A549 (cell line): ENCODE measurements at regions not wholly inside any gene's neighbourhood (a gene's known extent, or its start where the extent isn't known, plus 50 kb on each side); places are given as distances from the start of the nearest gene placed in this dataset.

Source experiments
- ATAC-seq, 2 experiments: fragments of 200-7000 bp in 1 of 2; fragments of >200 bp in 1 of 2; cut with Nextera tagmentation in 1 of 2; cut with Tn5 transposase in 1 of 2; 3 replicates each; pipeline versions ENCODE4 v1.8.0 to v1.9.1; 2018 to 2020; ENCODE audit warnings: mild to moderate bottlenecking in 1 of 2, moderate library complexity in 1 of 2
- CTCF ChIA-PET: fragments of 300-600 bp; sonication (Branson Sonifier 250); formaldehyde crosslinking; extraction: SDS; loops from one replicate; lab custom pipeline; 2021; ENCODE audit warnings: antibody characterized with exemption, inconsistent platforms; lab: Yijun Ruan, JAX
- POLR2A ChIA-PET: fragments of 350-600 bp; formaldehyde crosslinking; extraction: SDS; loops from one replicate; lab custom pipeline; 2021; ENCODE audit warnings: antibody characterized with exemption, inconsistent platforms; lab: Yijun Ruan, JAX
- DNase-seq, 2 experiments: peaks; one replicate each; pipeline versions ENCODE4 v3.0.0 to v3.0.0-alpha.2; 2011 to 2016; ENCODE audit warnings: low read depth in 1 of 2, low spot score in 1 of 2
- FAIRE-seq: peaks from 2 replicates; lab custom pipeline; 2011; peaks lifted over from hg19 to GRCh38; lab: Jason Lieb, UNC
- H3K27ac ChIP-seq, 2 experiments: fragments of >200 bp; sonication (Bioruptor Twin); formaldehyde crosslinking; 3 replicates each; pipeline ENCODE4 v1.5.1; 2016 to 2017
- H3K4me1 ChIP-seq: fragments of >200 bp; sonication (Bioruptor Twin); formaldehyde crosslinking; 3 replicates; pipeline ENCODE4 v1.6.1; 2016
- H3K4me2 ChIP-seq: fragments of >200 bp; sonication (Bioruptor Twin); formaldehyde crosslinking; 3 replicates; pipeline ENCODE4 v1.6.1; 2016
- H3K4me3 ChIP-seq: fragments of >200 bp; sonication (Bioruptor Twin); formaldehyde crosslinking; 3 replicates; pipeline ENCODE4 v1.5.1; 2016
- H3K9me3 ChIP-seq: fragments of >200 bp; sonication (Bioruptor Twin); formaldehyde crosslinking; 3 replicates; pipeline ENCODE4 v1.6.1; 2016
- CBX2 ChIP-seq: fragments of 200-600 bp; sonication (generic); IDR thresholded peaks from 2 replicates; pipeline ENCODE4 v1.6.1; 2016; ENCODE audit warnings: low read depth, mild to moderate bottlenecking, borderline replicate concordance
- CBX8 ChIP-seq: fragments of 200-600 bp; sonication (generic); IDR thresholded peaks from 2 replicates; pipeline ENCODE4 v1.6.1; 2016
- CHD2 ChIP-seq: fragments of 150-350 bp; IDR thresholded peaks from 2 replicates; pipeline ENCODE4 v1.6.1; 2014; ENCODE audit warnings: low read length; ENCODE audit not compliant: partially characterized antibody
- CHD4 ChIP-seq: fragments of 200-600 bp; sonication (generic); IDR thresholded peaks from 2 replicates; pipeline ENCODE4 v1.6.1; 2016; ENCODE audit warnings: antibody characterized with exemption, mild to moderate bottlenecking, borderline replicate concordance
- EHMT2 ChIP-seq: fragments of 200-600 bp; sonication (generic); IDR thresholded peaks from 2 replicates; pipeline ENCODE4 v1.6.1; 2016; ENCODE audit warnings: antibody characterized with exemption, low read depth, mild to moderate bottlenecking, moderate library complexity
- ELK1 ChIP-seq: fragments of 150-350 bp; IDR thresholded peaks from 2 replicates; pipeline ENCODE4 v1.6.1; 2014; ENCODE audit warnings: low read depth, mild to moderate bottlenecking, low read length
- ESRRA ChIP-seq: fragments of 150-350 bp; IDR thresholded peaks from 2 replicates; pipeline ENCODE4 v1.6.1; 2014; ENCODE audit warnings: mild to moderate bottlenecking, low read length, borderline replicate concordance
- FOXS1 ChIP-seq: fragments of 250-450 bp; sonication (Bioruptor Pico); IDR thresholded peaks from 2 replicates; pipeline ENCODE4 v1.5.0; 2020; ENCODE audit warnings: mild to moderate bottlenecking, moderate library complexity
- HOXA7 ChIP-seq: fragments of 250-450 bp; sonication (Bioruptor Pico); IDR thresholded peaks from 2 replicates; pipeline ENCODE4 v1.5.0; 2020; ENCODE audit warnings: mild to moderate bottlenecking, moderate library complexity
- HOXB5 ChIP-seq: fragments of 250-450 bp; sonication (Bioruptor Pico); IDR thresholded peaks from 2 replicates; pipeline ENCODE4 v1.5.0; 2020; ENCODE audit warnings: mild to moderate bottlenecking, moderate library complexity
- JUNB ChIP-seq: fragments of >200 bp; sonication (Bioruptor Twin); formaldehyde crosslinking; IDR thresholded peaks from 2 replicates; pipeline ENCODE4 v1.6.1; 2016
- KDM1A ChIP-seq: fragments of 200-600 bp; sonication (generic); IDR thresholded peaks from 2 replicates; pipeline ENCODE4 v1.6.1; 2016; ENCODE audit warnings: low read depth, mild to moderate bottlenecking
- KDM5A ChIP-seq: fragments of 200-600 bp; sonication (generic); IDR thresholded peaks from 2 replicates; pipeline ENCODE4 v1.6.1; 2016; ENCODE audit warnings: antibody characterized with exemption, mild to moderate bottlenecking
- MAFK ChIP-seq: fragments of 450-650 bp; IDR thresholded peaks from 2 replicates; pipeline ENCODE4 v1.6.1; 2014; ENCODE audit not compliant: partially characterized antibody
- MAZ ChIP-seq: fragments of 150-350 bp; IDR thresholded peaks from 2 replicates; pipeline ENCODE4 v1.6.1; 2014; ENCODE audit warnings: antibody characterized with exemption, low read depth, low read length, borderline replicate concordance
- MYC ChIP-seq: IDR thresholded peaks from 2 replicates; pipeline ENCODE4 v1.6.1; 2012; ENCODE audit warnings: mild to moderate bottlenecking, inconsistent platforms, low read length, improper control_type of control experiment, borderline replicate concordance
- NFE2L2 ChIP-seq: fragments of 150-350 bp; conservative IDR thresholded peaks from 2 replicates; pipeline ENCODE4 v1.6.1; 2014; ENCODE audit warnings: low read length
- NPAS2 ChIP-seq: fragments of 250-450 bp; sonication (Bioruptor Pico); IDR thresholded peaks from 2 replicates; pipeline ENCODE4 v1.8.0; 2022; ENCODE audit warnings: mild to moderate bottlenecking, moderate library complexity, borderline replicate concordance
- NR3C1 ChIP-seq: fragments of >200 bp; sonication (Bioruptor Twin); formaldehyde crosslinking; IDR thresholded peaks from 3 replicates; pipeline ENCODE4 v1.6.1; 2017
- PHF8 ChIP-seq: fragments of 200-600 bp; sonication (generic); IDR thresholded peaks from 2 replicates; pipeline ENCODE4 v1.6.1; 2016; ENCODE audit warnings: low read depth, mild to moderate bottlenecking, antibody characterized with exemption, moderate library complexity, borderline replicate concordance
- POLR2A ChIP-seq: IDR thresholded peaks from 2 replicates; pipeline ENCODE4 v1.6.1; 2012; ENCODE audit warnings: mild to moderate bottlenecking, low read length
- POLR2AphosphoS2 ChIP-seq: conservative IDR thresholded peaks from 2 replicates; pipeline ENCODE4 v1.6.1; 2012; ENCODE audit warnings: low read length, improper control_type of control experiment, inconsistent platforms
- RCOR1 ChIP-seq: fragments of 150-350 bp; IDR thresholded peaks from 2 replicates; pipeline ENCODE4 v1.6.1; 2014; ENCODE audit warnings: antibody characterized with exemption, low read length, low read depth
- REST ChIP-seq: fragments of 200-600 bp; sonication (generic); IDR thresholded peaks from 2 replicates; pipeline ENCODE4 v1.6.1; 2016; ENCODE audit warnings: antibody characterized with exemption, mild to moderate bottlenecking, moderate library complexity
- ZFP36 ChIP-seq: fragments of 450-650 bp; IDR thresholded peaks from 2 replicates; pipeline ENCODE4 v1.6.1; 2014; ENCODE audit warnings: borderline replicate concordance; ENCODE audit not compliant: partially characterized antibody
- WGBS: methylation state at CpG from one replicate; pipeline ENCODE4 v1.1.6; 2017; ENCODE audit errors: missing lambda C conversion rate; 5-methylcytosine and 5-hydroxymethylcytosine counted together
- TF ChIP-seq, protein P1 (sequence below): IDR thresholded peaks from 2 replicates; pipeline ENCODE4 v1.6.1; 2012; ENCODE audit warnings: low read depth, borderline replicate concordance
- TF ChIP-seq, protein P2 (sequence below): fragments of 250-450 bp; sonication (Bioruptor Pico); IDR thresholded peaks from 2 replicates; pipeline ENCODE4 v1.5.0; 2020; ENCODE audit warnings: low read depth, mild to moderate bottlenecking, moderate library complexity

- H3K4me1 ChIP-seq: no peaks in the 10 kb centered on the region
- ChIA-PET POLR2A (no interaction called here), CTCF (no interaction called here)
- DNase-seq (no peak), FAIRE-seq (no peak), ATAC-seq (no peak)
- H3K4me2 ChIP-seq: no peak overlapping the region
- H3K9me3 ChIP-seq: no peaks in the 10 kb centered on the region
- no peak overlapping the region for H3K4me3 ChIP-seq
- H3K27ac ChIP-seq: no peak overlapping the region
- 29% methylated on average over 2 of the region's 2 CpGs for WGBS
- no peak for TF ChIP-seq MAFK
- no peak for TF ChIP-seq KDM1A
- no peak for TF ChIP-seq CHD4
- TF ChIP-seq ELK1: no peak
- no peak for TF ChIP-seq MAZ
- no peak for TF ChIP-seq CHD2
- no peak for TF ChIP-seq HOXB5 (CRISPR knock-in tag)
- TF ChIP-seq MYC: no peak
- TF ChIP-seq RCOR1: no peak
- no peak for TF ChIP-seq REST
- TF ChIP-seq ZFP36: no peak
- no peak for TF ChIP-seq HOXA7
- TF ChIP-seq NFE2L2: no peak
- TF ChIP-seq FOXS1 (CRISPR knock-in tag): no peak
- no peak for TF ChIP-seq JUNB
- no peak for TF ChIP-seq POLR2AphosphoS2
- no peak for TF ChIP-seq CBX2
Observed at GRCh38 chr12:25796523-25797000, 161.9 kb upstream of the RASSF8 start.

DNA sequence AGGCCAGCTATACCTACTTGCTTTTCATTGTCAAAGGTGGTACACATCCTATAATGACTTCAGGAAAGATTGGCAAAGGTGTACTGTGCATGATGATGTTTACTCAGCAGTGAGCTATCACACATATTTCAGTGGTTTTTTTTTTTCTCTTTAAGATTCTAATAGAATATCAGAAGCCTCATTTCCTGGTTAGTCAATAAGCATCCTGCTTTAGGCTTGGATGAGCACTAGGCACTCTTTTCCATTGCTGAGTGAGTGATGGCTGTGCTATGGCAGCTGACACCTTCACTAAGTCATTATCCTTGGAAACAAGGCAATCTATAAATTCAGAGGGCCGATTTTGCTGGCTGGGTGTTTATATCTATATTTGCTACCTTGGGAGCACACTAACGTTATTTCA, 161.1 kb upstream of the RASSF8 start:
- Histone ChIP-seq H3K4me3 (no peak overlapping the region), H3K9me3 (no peaks in the 10 kb centered on the region), H3K4me2 (no peak overlapping the region), H3K27ac (no peak overlapping the region), H3K4me1 (no peaks in the 10 kb centered on the region)
- ChIA-PET POLR2A (no interaction called here), CTCF (interaction anchor here (1.2 kb wide), 1 partner anchor 358 kb away, joined by 3 read pairs; no protein-coding TSS in a partner anchor)
- ATAC-seq (no peak), DNase-seq (no peak), FAIRE-seq (no peak)
- 14% methylated on average over 2 of the region's 2 CpGs for WGBS
- no peak for TF ChIP-seq NPAS2 (CRISPR knock-in tag)
- TF ChIP-seq ESRRA: no peak
- no peak for TF ChIP-seq POLR2A
- no peak for TF ChIP-seq REST
- TF ChIP-seq KDM5A: no peak
- no peak for TF ChIP-seq ELK1
- no peak for TF ChIP-seq PHF8
- no peak for TF ChIP-seq CBX8
- no peak for TF ChIP-seq EHMT2
- no peak for TF ChIP-seq NR3C1
- TF ChIP-seq, protein P1, sequence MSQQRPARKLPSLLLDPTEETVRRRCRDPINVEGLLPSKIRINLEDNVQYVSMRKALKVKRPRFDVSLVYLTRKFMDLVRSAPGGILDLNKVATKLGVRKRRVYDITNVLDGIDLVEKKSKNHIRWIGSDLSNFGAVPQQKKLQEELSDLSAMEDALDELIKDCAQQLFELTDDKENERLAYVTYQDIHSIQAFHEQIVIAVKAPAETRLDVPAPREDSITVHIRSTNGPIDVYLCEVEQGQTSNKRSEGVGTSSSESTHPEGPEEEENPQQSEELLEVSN: no peak
- no peak for TF ChIP-seq NFE2L2
- TF ChIP-seq, protein P2, sequence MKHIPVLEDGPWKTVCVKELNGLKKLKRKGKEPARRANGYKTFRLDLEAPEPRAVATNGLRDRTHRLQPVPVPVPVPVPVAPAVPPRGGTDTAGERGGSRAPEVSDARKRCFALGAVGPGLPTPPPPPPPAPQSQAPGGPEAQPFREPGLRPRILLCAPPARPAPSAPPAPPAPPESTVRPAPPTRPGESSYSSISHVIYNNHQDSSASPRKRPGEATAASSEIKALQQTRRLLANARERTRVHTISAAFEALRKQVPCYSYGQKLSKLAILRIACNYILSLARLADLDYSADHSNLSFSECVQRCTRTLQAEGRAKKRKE (CRISPR knock-in tag): no peak
- no peak for TF ChIP-seq HOXA7
